ENCODE measurements at regions not wholly inside any gene's neighbourhood (a gene's known extent, or its start where the extent isn't known, plus 50 kb on each side); places are given as distances from the start of the nearest gene placed in this dataset.

GRCh38 chr4:81359207-81359606, 112.5 kb downstream of the RASGEF1B start:
- no peaks in the 10 kb centered on the region for H4K20me1 ChIP-seq (ENCODE audit: insufficient read depth, low read length)
- no peak overlapping the region for H3K4me3 ChIP-seq (ENCODE audit: low read length)
- TF ChIP-seq, protein P1, sequence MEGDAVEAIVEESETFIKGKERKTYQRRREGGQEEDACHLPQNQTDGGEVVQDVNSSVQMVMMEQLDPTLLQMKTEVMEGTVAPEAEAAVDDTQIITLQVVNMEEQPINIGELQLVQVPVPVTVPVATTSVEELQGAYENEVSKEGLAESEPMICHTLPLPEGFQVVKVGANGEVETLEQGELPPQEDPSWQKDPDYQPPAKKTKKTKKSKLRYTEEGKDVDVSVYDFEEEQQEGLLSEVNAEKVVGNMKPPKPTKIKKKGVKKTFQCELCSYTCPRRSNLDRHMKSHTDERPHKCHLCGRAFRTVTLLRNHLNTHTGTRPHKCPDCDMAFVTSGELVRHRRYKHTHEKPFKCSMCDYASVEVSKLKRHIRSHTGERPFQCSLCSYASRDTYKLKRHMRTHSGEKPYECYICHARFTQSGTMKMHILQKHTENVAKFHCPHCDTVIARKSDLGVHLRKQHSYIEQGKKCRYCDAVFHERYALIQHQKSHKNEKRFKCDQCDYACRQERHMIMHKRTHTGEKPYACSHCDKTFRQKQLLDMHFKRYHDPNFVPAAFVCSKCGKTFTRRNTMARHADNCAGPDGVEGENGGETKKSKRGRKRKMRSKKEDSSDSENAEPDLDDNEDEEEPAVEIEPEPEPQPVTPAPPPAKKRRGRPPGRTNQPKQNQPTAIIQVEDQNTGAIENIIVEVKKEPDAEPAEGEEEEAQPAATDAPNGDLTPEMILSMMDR (IDR thresholded peaks at IDR 0.05; ENCODE audit: low read depth, low read length), result no peak
- no peak overlapping the region for H3K27ac ChIP-seq (ENCODE audit: low read length)
- H3K4me1 ChIP-seq (ENCODE audit: low read length), result peaks cover 5% of the 10 kb centered on the region
- no peaks in the 10 kb centered on the region for H3K9me3 ChIP-seq (ENCODE audit: insufficient read depth, low read length)
- H2AFZ ChIP-seq (ENCODE audit: low read depth, low read length), result no peak overlapping the region
- H3K79me2 ChIP-seq (ENCODE audit: low read length), result no peaks in the 10 kb centered on the region
- H3K4me2 ChIP-seq (ENCODE audit: low read length), result no peak overlapping the region
- peaks cover 3% of the 10 kb centered on the region; the same call in 1 of the 2 replicates for H3K27me3 ChIP-seq (ENCODE audit: low read depth, low read length)
- no peak overlapping the region for H3K9ac ChIP-seq (ENCODE audit: low read length)
- H3K36me3 ChIP-seq (replicated peaks; ENCODE audit: low read depth, low read length), result no peaks in the 10 kb centered on the region

GRCh38 chr4:81358154-81358553, 113.6 kb downstream of the RASGEF1B start:
- H3K4me3 ChIP-seq (ENCODE audit: low read length), result no peak overlapping the region
- no peak overlapping the region for H3K4me2 ChIP-seq (ENCODE audit: low read length)
- no peaks in the 10 kb centered on the region for H4K20me1 ChIP-seq (ENCODE audit: insufficient read depth, low read length)
- peaks cover 5% of the 10 kb centered on the region for H3K4me1 ChIP-seq (ENCODE audit: low read length)
- no peaks in the 10 kb centered on the region for H3K79me2 ChIP-seq (ENCODE audit: low read length)
- no peak for TF ChIP-seq EZH2phosphoT487 (IDR thresholded peaks at IDR 0.05; ENCODE audit: low read depth)
- TF ChIP-seq, protein P1 (IDR thresholded peaks at IDR 0.05; ENCODE audit: low read depth, low read length), result no peak
- H3K9ac ChIP-seq (ENCODE audit: low read length), result no peak overlapping the region
- no peak overlapping the region for H2AFZ ChIP-seq (ENCODE audit: low read depth, low read length)
- H3K27ac ChIP-seq (ENCODE audit: low read length), result no peak overlapping the region
- H3K27me3 ChIP-seq (ENCODE audit: low read depth, low read length), result peaks cover 3% of the 10 kb centered on the region; the same call in 1 of the 2 replicates
- H3K9me3 ChIP-seq (ENCODE audit: insufficient read depth, low read length), result no peaks in the 10 kb centered on the region
- no peaks in the 10 kb centered on the region for H3K36me3 ChIP-seq (replicated peaks; ENCODE audit: low read depth, low read length)

GRCh38 chr4:81356621-81357020, 115.1 kb downstream of the RASGEF1B start:
- no peaks in the 10 kb centered on the region for H3K36me3 ChIP-seq (replicated peaks; ENCODE audit: low read depth, low read length)
- H3K79me2 ChIP-seq (ENCODE audit: low read length), result no peaks in the 10 kb centered on the region
- H3K4me2 ChIP-seq (ENCODE audit: low read length), result no peak overlapping the region
- no peaks in the 10 kb centered on the region for H4K20me1 ChIP-seq (ENCODE audit: insufficient read depth, low read length)
- H3K27me3 ChIP-seq (ENCODE audit: low read depth, low read length), result peaks cover 3% of the 10 kb centered on the region; the same call in 1 of the 2 replicates
- H3K4me3 ChIP-seq (ENCODE audit: low read length), result no peak overlapping the region
- H3K27ac ChIP-seq (ENCODE audit: low read length), result no peak overlapping the region
- no peak for TF ChIP-seq EZH2phosphoT487 (IDR thresholded peaks at IDR 0.05; ENCODE audit: low read depth)
- TF ChIP-seq, protein P1 (IDR thresholded peaks at IDR 0.05; ENCODE audit: low read depth, low read length), result no peak
- H3K9ac ChIP-seq (ENCODE audit: low read length), result no peak overlapping the region
- H3K4me1 ChIP-seq (ENCODE audit: low read length), result peaks cover 5% of the 10 kb centered on the region
- H2AFZ ChIP-seq (ENCODE audit: low read depth, low read length), result no peak overlapping the region
- no peaks in the 10 kb centered on the region for H3K9me3 ChIP-seq (ENCODE audit: insufficient read depth, low read length)

DNA sequence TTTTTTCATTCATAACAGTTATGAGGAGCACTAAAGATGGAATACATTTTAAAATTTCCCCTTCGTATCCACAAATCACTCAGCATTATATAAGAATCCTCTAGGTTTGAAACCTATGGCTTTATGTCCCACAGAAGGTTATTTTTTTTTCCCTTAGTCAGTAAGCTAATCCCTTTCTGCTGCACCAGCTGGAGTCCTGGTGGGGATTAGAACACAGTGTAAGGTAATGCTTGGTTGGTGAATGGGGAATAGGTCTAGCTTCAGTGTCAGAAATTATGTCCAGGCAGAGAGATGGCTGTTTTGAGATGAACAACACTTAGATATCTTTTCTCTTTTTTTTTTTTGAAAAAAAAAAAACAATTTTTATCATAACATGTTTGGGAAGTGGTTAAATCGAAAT, 116.6 kb downstream of the RASGEF1B start:
- Histone ChIP-seq H3K9me3 (ENCODE audit: insufficient read depth, low read length) (no peaks in the 10 kb centered on the region), H3K4me1 (ENCODE audit: low read length) (no peaks in the 10 kb centered on the region), H3K9ac (ENCODE audit: low read length) (no peak overlapping the region), H4K20me1 (ENCODE audit: insufficient read depth, low read length) (no peaks in the 10 kb centered on the region), H2AFZ (ENCODE audit: low read depth, low read length) (no peak overlapping the region), H3K4me3 (ENCODE audit: low read length) (no peak overlapping the region), H3K79me2 (ENCODE audit: low read length) (no peaks in the 10 kb centered on the region), H3K27ac (ENCODE audit: low read length) (no peak overlapping the region), H3K4me2 (ENCODE audit: low read length) (no peak overlapping the region), H3K36me3 (replicated peaks; ENCODE audit: low read depth, low read length) (no peaks in the 10 kb centered on the region), H3K27me3 (ENCODE audit: low read depth, low read length) (peaks cover 3% of the 10 kb centered on the region; the same call in 1 of the 2 replicates)
- no peak for TF ChIP-seq EZH2phosphoT487 (IDR thresholded peaks at IDR 0.05; ENCODE audit: low read depth)
- TF ChIP-seq, protein P1 (IDR thresholded peaks at IDR 0.05; ENCODE audit: low read depth, low read length), result no peak
